ENCODE measurements at regions not wholly inside any gene's neighbourhood (a gene's known extent, or its start where the extent isn't known, plus 50 kb on each side); places are given as distances from the start of the nearest gene placed in this dataset.

DNA sequence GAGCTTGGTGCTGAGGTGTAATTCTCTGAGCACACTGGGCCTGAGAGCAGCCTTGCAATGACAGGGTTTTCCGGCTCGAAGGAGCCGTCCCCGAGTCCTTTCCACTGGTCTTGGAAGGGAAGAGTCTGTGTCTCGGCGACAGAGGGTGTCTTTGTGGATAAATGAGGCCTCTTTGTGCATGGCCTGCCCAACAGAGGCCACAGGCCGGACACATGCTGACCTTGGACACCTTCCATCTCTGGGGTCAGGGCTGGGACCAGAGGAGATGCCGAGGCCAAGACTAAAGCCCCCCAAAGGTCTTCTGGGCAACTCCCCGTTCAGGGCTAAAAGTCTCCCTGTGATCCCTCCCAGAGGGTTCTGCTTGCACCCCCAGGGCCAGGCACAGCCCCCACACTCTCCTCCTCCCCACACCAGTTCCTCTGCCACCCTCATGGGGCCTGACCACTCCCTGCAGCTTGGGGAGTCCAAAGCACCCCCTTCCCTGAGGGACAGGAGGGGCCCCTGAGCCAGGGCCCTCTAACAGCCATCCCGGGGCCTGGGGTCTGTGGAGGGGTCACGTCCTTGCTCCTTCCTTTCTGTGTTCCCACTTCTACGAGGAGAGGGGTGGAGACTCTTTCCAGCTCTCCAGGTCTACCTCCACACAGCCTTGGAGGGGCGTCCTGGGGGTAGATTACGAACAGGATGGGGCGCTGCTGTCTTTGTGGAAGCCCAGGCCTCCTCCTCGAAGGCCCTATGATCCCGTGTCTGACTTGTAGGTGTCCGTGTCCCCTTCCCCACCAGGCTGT, 130.6 kb upstream of the FAM20C start:
- TF ChIP-seq, protein P1, sequence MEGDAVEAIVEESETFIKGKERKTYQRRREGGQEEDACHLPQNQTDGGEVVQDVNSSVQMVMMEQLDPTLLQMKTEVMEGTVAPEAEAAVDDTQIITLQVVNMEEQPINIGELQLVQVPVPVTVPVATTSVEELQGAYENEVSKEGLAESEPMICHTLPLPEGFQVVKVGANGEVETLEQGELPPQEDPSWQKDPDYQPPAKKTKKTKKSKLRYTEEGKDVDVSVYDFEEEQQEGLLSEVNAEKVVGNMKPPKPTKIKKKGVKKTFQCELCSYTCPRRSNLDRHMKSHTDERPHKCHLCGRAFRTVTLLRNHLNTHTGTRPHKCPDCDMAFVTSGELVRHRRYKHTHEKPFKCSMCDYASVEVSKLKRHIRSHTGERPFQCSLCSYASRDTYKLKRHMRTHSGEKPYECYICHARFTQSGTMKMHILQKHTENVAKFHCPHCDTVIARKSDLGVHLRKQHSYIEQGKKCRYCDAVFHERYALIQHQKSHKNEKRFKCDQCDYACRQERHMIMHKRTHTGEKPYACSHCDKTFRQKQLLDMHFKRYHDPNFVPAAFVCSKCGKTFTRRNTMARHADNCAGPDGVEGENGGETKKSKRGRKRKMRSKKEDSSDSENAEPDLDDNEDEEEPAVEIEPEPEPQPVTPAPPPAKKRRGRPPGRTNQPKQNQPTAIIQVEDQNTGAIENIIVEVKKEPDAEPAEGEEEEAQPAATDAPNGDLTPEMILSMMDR (IDR thresholded peaks at IDR 0.05; ENCODE audit: poor library complexity, severe bottlenecking) = no peak
- TF ChIP-seq POLR2AphosphoS5 (IDR thresholded peaks at IDR 0.05) = no peak
- TF ChIP-seq, protein P2, sequence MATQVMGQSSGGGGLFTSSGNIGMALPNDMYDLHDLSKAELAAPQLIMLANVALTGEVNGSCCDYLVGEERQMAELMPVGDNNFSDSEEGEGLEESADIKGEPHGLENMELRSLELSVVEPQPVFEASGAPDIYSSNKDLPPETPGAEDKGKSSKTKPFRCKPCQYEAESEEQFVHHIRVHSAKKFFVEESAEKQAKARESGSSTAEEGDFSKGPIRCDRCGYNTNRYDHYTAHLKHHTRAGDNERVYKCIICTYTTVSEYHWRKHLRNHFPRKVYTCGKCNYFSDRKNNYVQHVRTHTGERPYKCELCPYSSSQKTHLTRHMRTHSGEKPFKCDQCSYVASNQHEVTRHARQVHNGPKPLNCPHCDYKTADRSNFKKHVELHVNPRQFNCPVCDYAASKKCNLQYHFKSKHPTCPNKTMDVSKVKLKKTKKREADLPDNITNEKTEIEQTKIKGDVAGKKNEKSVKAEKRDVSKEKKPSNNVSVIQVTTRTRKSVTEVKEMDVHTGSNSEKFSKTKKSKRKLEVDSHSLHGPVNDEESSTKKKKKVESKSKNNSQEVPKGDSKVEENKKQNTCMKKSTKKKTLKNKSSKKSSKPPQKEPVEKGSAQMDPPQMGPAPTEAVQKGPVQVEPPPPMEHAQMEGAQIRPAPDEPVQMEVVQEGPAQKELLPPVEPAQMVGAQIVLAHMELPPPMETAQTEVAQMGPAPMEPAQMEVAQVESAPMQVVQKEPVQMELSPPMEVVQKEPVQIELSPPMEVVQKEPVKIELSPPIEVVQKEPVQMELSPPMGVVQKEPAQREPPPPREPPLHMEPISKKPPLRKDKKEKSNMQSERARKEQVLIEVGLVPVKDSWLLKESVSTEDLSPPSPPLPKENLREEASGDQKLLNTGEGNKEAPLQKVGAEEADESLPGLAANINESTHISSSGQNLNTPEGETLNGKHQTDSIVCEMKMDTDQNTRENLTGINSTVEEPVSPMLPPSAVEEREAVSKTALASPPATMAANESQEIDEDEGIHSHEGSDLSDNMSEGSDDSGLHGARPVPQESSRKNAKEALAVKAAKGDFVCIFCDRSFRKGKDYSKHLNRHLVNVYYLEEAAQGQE (IDR thresholded peaks at IDR 0.05; ENCODE audit: borderline replicate concordance) = no peak
- no peak for TF ChIP-seq EP300 (conservative IDR thresholded peaks at IDR 0.05; ENCODE audit: poor library complexity, severe bottlenecking)
- no peak for TF ChIP-seq SMC3 (conservative IDR thresholded peaks at IDR 0.05; ENCODE audit: poor library complexity)
- TF ChIP-seq RAD21 (conservative IDR thresholded peaks at IDR 0.05) = no peak
- TF ChIP-seq TAF1 (IDR thresholded peaks at IDR 0.05; ENCODE audit: low read depth) = no peak
- no peak for TF ChIP-seq EZH2 (IDR thresholded peaks at IDR 0.05; ENCODE audit: borderline replicate concordance, insufficient read depth, low read length, poor library complexity, severe bottlenecking)
- TF ChIP-seq MXI1 (conservative IDR thresholded peaks at IDR 0.05; ENCODE audit: poor library complexity, severe bottlenecking) = no peak

Measured in neural cell (in vitro differentiated cells).